HG02759 (cell line): ENCODE measurements at regions not wholly inside any gene's neighbourhood (a gene's known extent, or its start where the extent isn't known, plus 50 kb on each side); places are given as distances from the start of the nearest gene placed in this dataset.

Source experiments
- ATAC-seq: cut with Tn5 transposase; IDR thresholded peaks from one replicate; pipeline ENCODE4 v1.9.1; 2021; ENCODE audit warnings: mild to moderate bottlenecking, moderate library complexity; ENCODE audit not compliant: unreplicated experiment

GRCh38 chr2:120894966-120895365, 159.3 kb downstream of the GLI2 start:
- ATAC-seq = no peak

GRCh38 chr2:120896126-120896525, 160.5 kb downstream of the GLI2 start:
- ATAC-seq = no peak

DNA sequence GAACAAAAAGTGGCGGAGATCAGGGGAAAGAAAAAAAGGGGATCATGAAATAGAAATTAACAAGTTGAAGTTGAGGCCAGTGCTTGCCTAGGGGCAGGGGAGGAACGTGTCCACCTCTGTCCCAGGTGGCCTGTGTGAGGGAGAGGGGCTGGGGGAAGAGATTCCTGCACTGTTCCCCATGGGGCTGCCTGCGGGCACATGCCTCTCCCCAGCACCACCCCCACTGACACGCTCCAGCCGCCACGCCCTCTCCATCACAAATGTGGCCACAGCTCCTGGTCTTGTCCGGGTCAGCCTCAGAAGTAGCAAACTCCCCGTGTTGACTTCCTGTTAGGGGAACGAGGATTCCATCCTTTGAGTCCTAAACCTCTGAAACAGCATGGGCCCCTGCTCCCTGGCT, 161.2 kb downstream of the GLI2 start:
- ATAC-seq = no peak

DNA sequence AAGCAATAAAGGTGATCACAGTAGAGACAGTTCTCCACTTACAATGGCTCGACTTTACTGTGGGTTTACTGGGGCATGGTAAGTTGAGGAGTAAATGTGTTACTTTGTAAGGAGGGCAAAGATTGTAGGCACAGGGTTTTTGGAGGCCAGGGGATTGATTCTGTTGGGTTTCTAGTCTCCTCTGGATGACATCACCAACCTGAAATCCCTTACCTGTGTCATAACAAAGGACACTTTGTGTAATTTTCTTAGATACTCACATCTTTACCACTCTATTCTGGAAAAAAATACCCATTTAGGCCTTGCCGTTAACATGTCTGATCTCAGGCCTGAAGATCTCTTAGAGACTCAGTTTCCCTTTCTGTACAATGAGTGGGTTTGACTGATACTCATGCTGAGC, 161.7 kb downstream of the GLI2 start:
- no peak for ATAC-seq

- ATAC-seq = no peak
Observed at GRCh38 chr2:120898496-120898895, 162.8 kb downstream of the GLI2 start.

DNA sequence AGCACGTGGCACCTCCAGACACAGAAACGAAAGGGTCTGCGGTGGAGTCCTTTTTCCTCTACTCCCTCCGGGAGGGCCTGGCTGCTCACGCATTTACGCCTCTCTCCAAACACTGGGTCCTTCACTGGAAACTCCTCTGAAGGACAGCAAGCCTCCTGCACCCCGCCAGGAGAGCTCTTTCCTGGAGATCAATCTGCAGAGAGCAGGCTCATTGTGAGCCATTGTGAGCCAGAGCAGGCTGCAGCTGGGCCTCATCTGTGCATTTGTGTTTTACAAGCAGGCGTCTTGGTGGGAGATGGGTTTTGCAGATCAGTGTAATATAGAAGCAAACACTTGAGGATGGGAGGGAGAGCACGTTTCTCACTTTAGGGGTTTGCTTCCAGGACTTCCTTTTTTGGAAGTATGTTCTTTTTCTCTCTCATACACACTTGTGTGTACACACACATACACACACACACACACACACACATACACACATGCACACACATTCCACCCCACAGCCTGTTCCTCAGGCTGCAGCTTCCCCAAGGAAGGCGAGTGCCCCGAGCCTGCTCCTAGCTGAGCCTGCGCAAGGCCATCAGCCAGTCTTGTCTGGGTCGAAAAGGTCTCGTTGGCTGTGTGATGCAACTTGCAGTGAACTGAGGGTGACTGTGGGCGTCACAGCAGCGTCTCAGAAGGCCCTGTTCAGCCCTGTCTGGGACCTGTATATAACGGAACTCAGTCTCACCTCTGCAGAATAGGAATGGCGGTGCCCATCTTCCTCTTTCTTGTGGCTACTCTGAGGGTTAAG, 163.5 kb downstream of the GLI2 start:
- ATAC-seq = no peak

- no peak for ATAC-seq
Observed at GRCh38 chr2:120899771-120900170, 164.1 kb downstream of the GLI2 start.

DNA sequence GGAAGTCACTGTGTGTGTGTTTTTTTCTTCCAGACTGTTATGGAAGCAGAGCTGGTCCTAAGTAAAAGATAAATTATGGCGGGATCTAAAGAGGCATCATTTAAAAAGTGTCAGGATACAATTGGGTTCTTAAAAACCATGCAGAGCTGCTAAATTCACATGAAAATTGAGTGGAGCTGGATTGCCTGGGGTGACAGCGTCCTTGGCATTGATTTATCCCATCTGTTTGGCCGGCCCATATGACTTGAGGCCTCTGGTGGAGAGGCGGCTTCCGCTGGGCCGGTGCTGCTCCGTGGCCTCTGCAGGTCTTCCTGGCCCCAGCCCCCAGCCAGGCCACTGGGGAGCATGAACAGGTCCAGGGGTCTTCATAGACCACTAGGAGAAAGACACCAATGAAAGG, 165.5 kb downstream of the GLI2 start:
- ATAC-seq = no peak

DNA sequence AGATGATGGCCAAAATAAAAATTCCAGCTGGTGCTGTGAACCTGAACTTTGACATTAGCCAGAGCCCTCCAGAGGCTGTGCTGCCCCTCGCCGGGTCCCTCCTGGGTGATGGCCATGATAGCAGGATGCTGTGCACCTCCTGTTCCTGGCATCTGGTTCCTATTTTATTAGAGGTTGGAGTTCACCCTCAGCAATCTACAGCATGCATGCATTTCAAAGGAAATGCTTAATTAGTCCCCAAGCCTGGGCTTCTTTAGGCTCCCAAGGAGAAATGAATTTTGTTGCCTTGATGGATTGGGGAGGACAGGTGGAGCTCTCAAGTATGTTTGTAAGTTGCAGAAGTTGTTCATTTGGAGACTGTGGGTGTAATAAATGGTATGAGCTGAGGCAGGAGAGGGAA, 166.9 kb downstream of the GLI2 start:
- no peak for ATAC-seq

DNA sequence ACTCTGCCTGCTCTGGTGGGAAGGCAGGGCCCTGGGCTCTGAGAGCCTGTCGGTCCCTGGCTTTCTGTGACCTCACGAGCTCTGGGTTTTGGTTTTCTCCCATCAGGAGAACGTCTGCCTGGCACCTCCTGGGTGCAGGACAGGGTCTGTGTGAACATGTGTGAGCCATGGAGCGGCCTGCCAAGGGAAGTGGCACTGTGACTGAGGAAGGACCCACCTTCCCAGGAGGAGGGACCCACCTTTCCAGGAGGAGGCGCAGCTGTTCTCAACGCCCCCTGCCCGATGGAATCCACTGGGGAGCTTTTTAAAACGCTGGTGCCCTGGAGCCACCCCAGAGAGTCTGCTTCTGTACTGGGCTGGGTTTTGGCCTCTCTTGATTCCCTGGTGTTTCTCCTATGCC, 168.7 kb downstream of the GLI2 start:
- no peak for ATAC-seq

DNA sequence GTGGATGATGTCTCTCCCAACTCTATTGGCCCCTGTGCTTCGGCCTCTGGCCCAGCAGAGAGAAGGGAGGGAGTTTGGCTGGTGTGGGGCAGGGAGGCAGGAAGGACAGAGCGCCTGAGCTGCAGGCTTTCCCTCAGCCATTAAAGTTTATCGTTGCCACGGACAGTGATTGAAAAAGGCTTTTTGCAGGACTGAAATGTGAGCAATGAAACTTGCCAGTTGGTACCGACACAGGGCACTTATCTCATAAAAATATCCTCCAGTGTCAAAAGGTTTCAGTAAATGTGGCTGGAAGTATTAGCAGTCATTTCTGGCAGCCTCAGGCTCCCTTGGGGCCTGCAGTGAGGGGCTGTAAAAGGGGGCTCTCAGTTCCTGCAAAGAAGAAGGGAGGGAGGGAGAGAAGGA, 169.2 kb downstream of the GLI2 start:
- ATAC-seq = no peak

- ATAC-seq = no peak
Observed at GRCh38 chr2:120905298-120905697, 169.6 kb downstream of the GLI2 start.

DNA sequence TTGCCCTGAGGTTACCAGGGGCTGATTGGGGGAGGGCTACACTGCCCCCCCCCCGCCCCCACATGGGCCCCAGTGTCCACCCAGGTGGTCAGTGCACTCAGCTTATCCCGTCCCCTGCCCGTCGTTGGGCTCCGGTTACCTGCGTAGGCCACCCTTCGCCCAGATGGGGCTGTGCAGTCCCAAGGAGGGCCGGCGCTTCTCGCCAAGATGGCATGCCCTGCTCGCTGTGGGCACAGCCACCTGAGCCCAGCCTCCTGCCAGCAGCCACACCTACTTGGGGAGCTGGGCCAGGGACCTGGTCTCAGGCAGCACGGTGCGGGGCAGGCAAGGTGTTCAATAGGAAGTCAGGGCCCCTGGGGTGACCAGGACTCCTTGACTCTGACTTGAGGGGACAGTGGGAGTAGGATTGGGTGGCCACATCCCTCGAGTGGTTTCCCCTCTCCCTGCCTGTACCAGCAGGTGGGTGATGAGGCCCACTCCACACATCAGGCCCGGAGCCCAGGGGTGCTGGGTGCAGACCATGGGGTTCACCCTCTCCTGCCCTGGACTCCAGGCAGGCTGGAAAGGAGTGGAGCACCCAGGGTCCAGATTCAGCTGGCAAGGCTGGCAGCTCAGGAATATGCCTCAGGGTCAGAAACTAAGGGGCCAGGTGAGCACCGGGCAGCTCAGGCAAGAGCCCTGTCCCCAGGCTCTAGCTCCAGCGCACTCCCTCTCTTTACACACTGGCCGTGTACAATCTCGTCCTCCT, 170.3 kb downstream of the GLI2 start:
- no peak for ATAC-seq

- no peak for ATAC-seq
Observed at GRCh38 chr2:120906914-120907313, 171.2 kb downstream of the GLI2 start.

GRCh38 chr2:120907822-120908221, 172.2 kb downstream of the GLI2 start:
- ATAC-seq = no peak

DNA sequence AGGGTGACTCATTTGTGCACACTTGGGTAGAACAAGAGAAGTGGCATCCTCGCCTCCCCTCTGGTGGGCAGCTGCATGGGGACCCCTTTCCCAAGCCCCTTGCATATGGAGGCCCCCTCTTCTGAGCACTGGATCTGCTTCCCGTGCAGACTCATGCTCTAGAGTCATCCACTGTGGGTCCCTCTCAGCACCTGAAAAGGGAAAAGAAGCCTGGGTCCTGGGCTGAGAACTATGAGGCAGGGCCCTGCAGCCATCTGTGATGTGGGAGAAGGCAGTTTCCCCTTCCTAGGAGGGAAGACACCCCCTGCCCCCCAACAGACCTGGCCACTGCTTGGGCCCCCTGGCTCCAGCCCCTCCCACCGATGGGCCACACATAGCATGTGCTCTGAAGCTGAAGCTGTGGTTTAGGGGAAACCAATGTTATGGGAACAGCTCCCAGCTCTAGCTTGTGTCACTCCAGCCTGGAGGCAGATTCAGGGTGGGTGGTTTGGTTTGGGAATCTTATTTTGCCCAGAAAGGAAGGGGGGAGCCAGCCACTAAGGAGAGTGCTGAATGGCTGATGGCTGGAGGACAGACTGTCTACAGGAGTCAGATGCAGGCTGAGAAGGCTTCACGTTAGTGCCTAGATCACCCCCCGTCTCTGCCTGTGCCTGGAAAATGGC, 172.8 kb downstream of the GLI2 start:
- no peak for ATAC-seq

DNA sequence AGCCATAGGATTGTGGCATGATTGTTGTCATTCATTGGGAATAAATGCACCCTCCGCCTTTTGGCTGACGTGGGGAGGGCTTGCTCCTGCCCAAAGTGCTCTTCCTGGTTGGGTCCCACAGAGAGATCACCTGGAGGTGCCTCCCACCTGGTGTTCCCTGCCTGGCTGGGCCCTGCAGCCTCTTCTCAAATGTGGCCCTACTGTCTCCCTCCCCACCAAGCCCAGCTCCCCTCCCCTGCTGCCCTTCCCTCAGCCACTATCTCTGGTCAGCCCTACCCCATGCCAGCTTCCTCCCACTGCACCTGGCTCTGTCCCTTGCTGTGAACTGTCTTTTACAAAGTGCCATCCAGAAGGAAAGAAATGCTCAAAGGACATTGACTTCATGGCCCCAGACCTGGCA, 173.4 kb downstream of the GLI2 start:
- no peak for ATAC-seq

DNA sequence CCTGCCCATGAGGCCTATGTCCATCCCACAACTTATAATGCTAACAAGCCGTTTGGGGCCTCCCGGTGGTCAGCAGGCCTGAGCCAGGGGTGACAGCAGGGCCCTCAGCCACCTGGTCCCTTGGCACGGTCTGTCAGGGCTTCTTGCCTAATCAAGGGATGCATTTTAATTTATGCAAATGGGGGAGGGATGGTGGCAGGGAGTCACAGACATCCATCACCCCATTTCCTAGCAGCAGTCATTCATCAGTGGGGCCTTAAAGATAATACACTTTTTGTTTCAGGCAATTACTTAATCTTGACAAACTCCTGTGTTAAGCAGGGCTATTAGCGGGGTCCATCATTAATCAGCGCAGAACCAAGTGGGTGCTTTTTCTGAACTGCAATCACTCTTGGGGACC, 174.5 kb downstream of the GLI2 start:
- ATAC-seq = no peak

DNA sequence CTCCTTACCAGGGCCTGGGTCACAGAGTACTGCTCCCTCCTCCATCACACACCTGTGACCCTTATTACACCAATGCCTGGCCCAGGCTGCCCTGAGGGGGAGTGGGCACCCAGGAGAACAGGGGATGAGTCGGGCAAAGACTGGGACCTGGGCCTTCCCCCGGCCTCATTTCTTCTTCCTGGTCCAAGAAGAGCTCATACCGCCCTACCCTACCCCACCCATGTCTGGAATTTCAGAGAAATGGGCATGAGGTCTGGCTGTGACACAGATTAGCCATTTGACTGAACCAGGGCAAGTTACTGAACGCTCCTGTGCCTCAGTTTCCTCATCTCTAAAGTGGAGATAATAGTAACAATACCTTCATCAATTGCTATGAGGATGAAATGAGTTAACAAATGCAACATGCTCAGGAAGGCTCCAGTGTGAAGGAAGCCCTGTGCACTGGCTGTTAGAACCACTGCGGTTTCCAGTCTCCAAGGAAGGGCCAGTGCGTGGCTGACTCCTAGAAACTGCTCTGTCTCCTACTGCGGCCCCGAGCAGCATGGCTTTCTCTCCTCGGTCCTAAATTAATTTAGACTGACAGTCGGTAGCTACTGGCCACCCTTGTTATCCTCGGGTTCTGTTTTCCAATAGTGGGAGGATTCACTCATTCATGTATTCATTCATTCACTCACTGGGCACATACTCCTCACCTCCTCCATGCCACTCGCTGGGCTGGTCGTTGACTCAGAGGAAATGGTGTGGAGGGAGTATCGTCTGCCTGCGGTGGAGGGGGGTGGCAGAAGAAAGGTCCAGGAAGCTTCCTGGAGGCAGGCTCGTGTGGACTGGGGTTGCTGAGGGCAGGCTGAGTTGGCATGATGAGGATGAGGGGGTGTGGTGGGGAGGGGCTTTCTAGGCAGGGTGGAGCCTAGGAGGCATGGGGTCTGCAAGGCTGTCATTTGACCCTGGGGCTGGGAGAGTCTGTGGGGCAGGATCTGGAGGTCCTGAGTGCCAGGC, 175.6 kb downstream of the GLI2 start:
- no peak for ATAC-seq

DNA sequence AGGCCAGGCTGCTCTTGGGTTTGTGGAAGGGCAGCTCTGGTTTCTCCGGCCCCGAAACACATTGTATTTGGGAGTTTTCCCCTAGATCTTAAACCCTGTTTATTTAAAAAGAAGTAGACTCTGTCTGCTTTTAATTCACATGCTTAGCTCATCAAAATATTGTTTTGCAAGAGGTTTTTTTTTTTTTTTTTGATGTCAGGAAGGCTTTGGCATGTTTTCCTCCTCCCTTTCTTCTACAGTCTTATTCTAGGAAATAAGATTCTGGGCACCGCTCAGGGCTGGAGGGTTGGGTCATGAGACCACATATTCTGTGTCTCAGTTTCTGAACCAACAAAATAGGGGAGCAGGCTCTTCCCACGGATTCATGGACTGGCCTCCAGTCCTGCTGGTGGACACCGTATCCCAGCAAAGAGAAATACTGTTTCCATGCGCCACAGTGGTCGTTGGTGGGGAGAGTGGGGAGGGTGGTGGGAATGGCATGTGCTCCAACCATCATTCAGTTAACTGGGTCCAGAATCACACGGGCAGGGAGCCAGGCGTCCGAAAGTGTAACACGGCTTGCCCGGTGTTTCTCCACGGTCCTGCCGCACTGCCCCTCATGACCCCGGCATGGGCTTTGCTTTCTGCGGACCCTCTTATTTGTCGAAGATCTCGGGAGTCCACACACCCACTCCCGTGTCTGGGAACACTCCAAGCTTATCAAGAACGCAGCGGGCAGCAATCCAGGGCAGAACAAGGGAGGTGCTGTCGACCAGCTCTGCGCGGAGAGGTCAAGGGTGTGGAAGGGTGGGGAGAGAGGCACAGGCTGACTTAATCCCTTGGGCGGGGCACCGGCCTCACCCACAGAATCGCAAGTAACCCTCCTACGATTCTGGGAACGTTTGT, 176.7 kb downstream of the GLI2 start:
- no peak for ATAC-seq
